22Rv1 (cell line): ENCODE measurements at regions not wholly inside any gene's neighbourhood (a gene's known extent, or its start where the extent isn't known, plus 50 kb on each side); places are given as distances from the start of the nearest gene placed in this dataset.

Experiments used
- ZFX ChIP-seq: fragments of 450-650 bp; IDR thresholded peaks from 2 replicates; pipeline ENCODE4 v1.6.1; 2017; ENCODE audit warnings: antibody characterized with exemption, borderline replicate concordance
- TF ChIP-seq, protein P1 (sequence below): fragments of 450-650 bp; IDR thresholded peaks from 2 replicates; pipeline ENCODE4 v1.5.1; 2017; ENCODE audit warnings: mild to moderate bottlenecking

GRCh38 chr11:41917900-41918299, 458.4 kb upstream of the LRRC4C start:
- TF ChIP-seq, protein P1, sequence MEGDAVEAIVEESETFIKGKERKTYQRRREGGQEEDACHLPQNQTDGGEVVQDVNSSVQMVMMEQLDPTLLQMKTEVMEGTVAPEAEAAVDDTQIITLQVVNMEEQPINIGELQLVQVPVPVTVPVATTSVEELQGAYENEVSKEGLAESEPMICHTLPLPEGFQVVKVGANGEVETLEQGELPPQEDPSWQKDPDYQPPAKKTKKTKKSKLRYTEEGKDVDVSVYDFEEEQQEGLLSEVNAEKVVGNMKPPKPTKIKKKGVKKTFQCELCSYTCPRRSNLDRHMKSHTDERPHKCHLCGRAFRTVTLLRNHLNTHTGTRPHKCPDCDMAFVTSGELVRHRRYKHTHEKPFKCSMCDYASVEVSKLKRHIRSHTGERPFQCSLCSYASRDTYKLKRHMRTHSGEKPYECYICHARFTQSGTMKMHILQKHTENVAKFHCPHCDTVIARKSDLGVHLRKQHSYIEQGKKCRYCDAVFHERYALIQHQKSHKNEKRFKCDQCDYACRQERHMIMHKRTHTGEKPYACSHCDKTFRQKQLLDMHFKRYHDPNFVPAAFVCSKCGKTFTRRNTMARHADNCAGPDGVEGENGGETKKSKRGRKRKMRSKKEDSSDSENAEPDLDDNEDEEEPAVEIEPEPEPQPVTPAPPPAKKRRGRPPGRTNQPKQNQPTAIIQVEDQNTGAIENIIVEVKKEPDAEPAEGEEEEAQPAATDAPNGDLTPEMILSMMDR, result no peak
- TF ChIP-seq ZFX, result no peak
